HEK293 (cell line): ENCODE measurements at regions not wholly inside any gene's neighbourhood (a gene's known extent, or its start where the extent isn't known, plus 50 kb on each side); places are given as distances from the start of the nearest gene placed in this dataset.

Experiments used
- CTCF ChIA-PET: fragments of 350-600 bp; formaldehyde crosslinking; extraction: SDS; loops from one replicate; lab custom pipeline; 2021; ENCODE audit warnings: antibody characterized with exemption; lab: Yijun Ruan, JAX
- POLR2A ChIA-PET: fragments of 300-600 bp; formaldehyde crosslinking; extraction: SDS; loops from one replicate; lab custom pipeline; 2020; ENCODE audit warnings: antibody characterized with exemption, inconsistent platforms; lab: Yijun Ruan, JAX
- H3K27ac ChIP-seq: fragments of 200-500 bp; sonication (Bioruptor generic); 2 replicates; pipeline ENCODE4 v1.5.1; 2014; ENCODE audit warnings: low read depth, low read length, control low read depth, inconsistent platforms; ENCODE audit errors: extremely low read depth
- H3K36me3 ChIP-seq, 2 experiments: fragments of 200-500 bp in 1 of 2; sonication (Bioruptor generic) in 1 of 2; 1 replicate in 1 of 2; 2 replicates in 1 of 2; pipeline ENCODE4 v1.5.1; 2014 to 2017; ENCODE audit warnings: inconsistent platforms in 2 of 2, low read length in 2 of 2; ENCODE audit not compliant: control insufficient read depth in 2 of 2, insufficient read depth in 1 of 2
- H3K4me1 ChIP-seq: fragments of 200-500 bp; sonication (Bioruptor generic); 2 replicates; pipeline ENCODE4 v1.5.1; 2014; ENCODE audit warnings: mild to moderate bottlenecking, low read length, inconsistent platforms; ENCODE audit not compliant: control insufficient read depth, insufficient read depth
- H3K4me3 ChIP-seq: 2 replicates; pipeline ENCODE4 v1.5.1; 2011; ENCODE audit warnings: low read depth, mild to moderate bottlenecking, control low read depth, low read length, moderate library complexity
- H3K9me3 ChIP-seq: fragments of 200-500 bp; sonication (Bioruptor generic); 2 replicates; pipeline ENCODE4 v1.5.1; 2014; ENCODE audit warnings: low read depth, low read length, inconsistent platforms; ENCODE audit not compliant: control insufficient read depth, insufficient read depth
- GLI4 ChIP-seq: fragments of 450-650 bp; formaldehyde crosslinking; IDR thresholded peaks from 2 replicates; pipeline ENCODE4 v1.5.1; 2016; ENCODE audit warnings: missing biosample characterization, missing genetic modification characterization
- INSM2 ChIP-seq: fragments of 450-650 bp; formaldehyde crosslinking; IDR thresholded peaks from 2 replicates; pipeline ENCODE4 v1.5.1; 2016; ENCODE audit warnings: missing biosample characterization, missing genetic modification characterization
- KLF7 ChIP-seq: fragments of 450-650 bp; formaldehyde crosslinking; IDR thresholded peaks from 2 replicates; pipeline ENCODE4 v1.5.1; 2016; ENCODE audit warnings: missing biosample characterization, missing genetic modification characterization, borderline replicate concordance
- MEIS1 ChIP-seq: sonication (generic); formaldehyde crosslinking; IDR thresholded peaks from 2 replicates; pipeline ENCODE4 v1.8.1; 2022; ENCODE audit warnings: missing genetic modification reagents, mild to moderate bottlenecking, borderline replicate concordance
- PATZ1 ChIP-seq: fragments of 450-650 bp; formaldehyde crosslinking; IDR thresholded peaks from 2 replicates; pipeline ENCODE4 v1.5.1; 2016; ENCODE audit warnings: missing biosample characterization, missing genetic modification characterization
- TRIM28 ChIP-seq: IDR thresholded peaks from 2 replicates; pipeline ENCODE4 v1.6.1; 2011; ENCODE audit warnings: low read length, control low read depth, borderline replicate concordance
- ZBTB44 ChIP-seq: fragments of 450-650 bp; IDR thresholded peaks from 2 replicates; pipeline ENCODE4 v1.5.1; 2018; ENCODE audit warnings: missing biosample characterization, mild to moderate bottlenecking, missing genetic modification characterization
- ZIC2 ChIP-seq: fragments of 450-650 bp; formaldehyde crosslinking; IDR thresholded peaks from 2 replicates; pipeline ENCODE4 v1.5.1; 2016; ENCODE audit warnings: missing biosample characterization, missing genetic modification characterization
- ZNF146 ChIP-seq: fragments of 450-650 bp; formaldehyde crosslinking; IDR thresholded peaks from 2 replicates; pipeline ENCODE4 v1.5.1; 2016; ENCODE audit warnings: missing biosample characterization, missing genetic modification characterization
- ZNF202 ChIP-seq: fragments of 450-650 bp; formaldehyde crosslinking; IDR thresholded peaks from 2 replicates; pipeline ENCODE4 v1.5.1; 2016; ENCODE audit warnings: missing biosample characterization, missing genetic modification characterization, borderline replicate concordance
- ZNF335 ChIP-seq: fragments of 450-650 bp; formaldehyde crosslinking; conservative IDR thresholded peaks from 2 replicates; pipeline ENCODE4 v1.5.1; 2016; ENCODE audit warnings: missing biosample characterization, missing genetic modification characterization
- ZNF426 ChIP-seq: fragments of 450-650 bp; formaldehyde crosslinking; IDR thresholded peaks from 2 replicates; pipeline ENCODE4 v1.5.1; 2017; ENCODE audit warnings: missing biosample characterization, missing genetic modification characterization, mild to moderate bottlenecking, inconsistent platforms, moderate library complexity
- ZNF473 ChIP-seq: fragments of 450-650 bp; formaldehyde crosslinking; IDR thresholded peaks from 2 replicates; pipeline ENCODE4 v1.5.1; 2017; ENCODE audit warnings: missing biosample characterization, missing genetic modification characterization
- ZNF513 ChIP-seq: fragments of 450-650 bp; IDR thresholded peaks from 2 replicates; pipeline ENCODE4 v1.5.1; 2018; ENCODE audit warnings: missing biosample characterization, missing genetic modification characterization
- ZNF530 ChIP-seq: fragments of 450-650 bp; formaldehyde crosslinking; IDR thresholded peaks from 2 replicates; pipeline ENCODE4 v1.5.1; 2016; ENCODE audit warnings: low read depth, missing biosample characterization, missing genetic modification characterization
- ZNF548 ChIP-seq: fragments of 450-650 bp; formaldehyde crosslinking; IDR thresholded peaks from 2 replicates; pipeline ENCODE4 v1.5.1; 2016; ENCODE audit warnings: missing biosample characterization, missing genetic modification characterization
- ZNF585B ChIP-seq: fragments of 450-650 bp; formaldehyde crosslinking; IDR thresholded peaks from 2 replicates; pipeline ENCODE4 v1.5.1; 2016; ENCODE audit warnings: missing biosample characterization, missing genetic modification characterization
- ZNF776 ChIP-seq: fragments of 450-650 bp; formaldehyde crosslinking; IDR thresholded peaks from 2 replicates; pipeline ENCODE4 v1.5.0; 2017; ENCODE audit warnings: missing biosample characterization, missing genetic modification characterization, borderline replicate concordance
- ZNF777 ChIP-seq: fragments of 450-650 bp; formaldehyde crosslinking; IDR thresholded peaks from 2 replicates; pipeline ENCODE4 v1.5.1; 2017; ENCODE audit warnings: missing biosample characterization, missing genetic modification characterization, borderline replicate concordance
- ZNF837 ChIP-seq: fragments of 450-650 bp; formaldehyde crosslinking; IDR thresholded peaks from 2 replicates; pipeline ENCODE4 v1.5.1; 2016; ENCODE audit warnings: missing biosample characterization, missing genetic modification characterization
- ZSCAN18 ChIP-seq: fragments of 450-650 bp; formaldehyde crosslinking; IDR thresholded peaks from 2 replicates; pipeline ENCODE4 v1.5.1; 2016; ENCODE audit warnings: missing biosample characterization, missing genetic modification characterization

GRCh38 chr1:104295511-104295910 is 545.8 kb downstream of the AMY1C start (continued):
- TF ChIP-seq PATZ1 (tag by site-specific recombination) (no peak), ZNF146 (tag by site-specific recombination) (no peak), ZNF335 (tag by site-specific recombination) (no peak), MEIS1 (CRISPR knock-in tag) (no peak)

- no peak overlapping the region for H3K27ac ChIP-seq
- POLR2A ChIA-PET = no interaction called here
- no peaks in the 10 kb centered on the region for H3K4me1 ChIP-seq
- CTCF ChIA-PET = no interaction called here
- H3K36me3 ChIP-seq = no peaks in the 10 kb centered on the region
- no peak overlapping the region for H3K4me3 ChIP-seq
- no peaks in the 10 kb centered on the region for H3K9me3 ChIP-seq
- TF ChIP-seq TRIM28 (no peak), INSM2 (tag by site-specific recombination) (no peak), ZNF426 (tag by site-specific recombination) (no peak), ZNF585B (tag by site-specific recombination) (no peak), ZNF777 (tag by site-specific recombination) (no peak), ZNF473 (no peak), ZIC2 (tag by site-specific recombination) (no peak), ZNF548 (tag by site-specific recombination) (no peak), ZBTB44 (tag by site-specific recombination) (no peak), ZNF202 (tag by site-specific recombination) (no peak), ZSCAN18 (tag by site-specific recombination) (no peak), KLF7 (tag by site-specific recombination) (no peak), GLI4 (no peak), ZNF776 (no peak), ZNF530 (tag by site-specific recombination) (no peak), ZNF837 (tag by site-specific recombination) (no peak), ZNF513 (tag by site-specific recombination) (no peak)
Measured at GRCh38 chr1:104309673-104310072, 560.0 kb downstream of the AMY1C start.
